MCF 10A (cell line): ENCODE measurements at regions not wholly inside any gene's neighbourhood (a gene's known extent, or its start where the extent isn't known, plus 50 kb on each side); places are given as distances from the start of the nearest gene placed in this dataset.

Experiments
- BruUV-seq: library from RNA; stranded (reverse); fragments of 400-500 nt; replicated peaks from 2 replicates; lab custom pipeline; 2021; lab: Mats Ljungman, UMichigan
- CTCF ChIA-PET: fragments of 300-600 bp; sonication (Branson Sonifier 250); formaldehyde crosslinking; extraction: SDS; loops from one replicate; lab custom pipeline; 2021; ENCODE audit warnings: antibody characterized with exemption, inconsistent platforms; lab: Yijun Ruan, JAX
- POLR2A ChIA-PET: fragments of 300-600, 350-650 bp; sonication (Branson Sonifier 250); formaldehyde crosslinking; extraction: SDS; loops from one replicate; lab custom pipeline; 2020; ENCODE audit warnings: antibody characterized with exemption, inconsistent platforms; lab: Yijun Ruan, JAX
- DNase-seq: peaks from one replicate; pipeline ENCODE4 v3.0.0-alpha.2; 2018; ENCODE audit not compliant: unreplicated experiment
- H3K27ac Mint-ChIP-seq: one replicate; pipeline ENCODE4 v1.8.0; 2022; ENCODE audit warnings: mild to moderate bottlenecking, low read depth, mixed read lengths; ENCODE audit not compliant: unreplicated experiment
- H3K27me3 Mint-ChIP-seq: one replicate; pipeline ENCODE4 v1.8.0; 2022; ENCODE audit warnings: mixed read lengths; ENCODE audit not compliant: insufficient read depth, unreplicated experiment
- H3K36me3 Mint-ChIP-seq: one replicate; pipeline ENCODE4 v1.8.0; 2022; ENCODE audit warnings: mild to moderate bottlenecking, moderate library complexity, mixed read lengths; ENCODE audit not compliant: insufficient read depth, unreplicated experiment
- H3K4me1 Mint-ChIP-seq: one replicate; pipeline ENCODE4 v1.8.0; 2022; ENCODE audit warnings: mixed read lengths; ENCODE audit not compliant: insufficient read depth, unreplicated experiment
- H3K4me3 Mint-ChIP-seq: one replicate; pipeline ENCODE4 v1.8.0; 2022; ENCODE audit warnings: mild to moderate bottlenecking, moderate library complexity, mixed read lengths; ENCODE audit not compliant: unreplicated experiment
- H3K9me3 Mint-ChIP-seq: one replicate; pipeline ENCODE4 v1.8.0; 2022; ENCODE audit warnings: mixed read lengths; ENCODE audit not compliant: unreplicated experiment
- CTCF ChIP-seq: fragments of 200-600 bp; IDR thresholded peaks from one replicate; pipeline ENCODE4 v1.8.0; 2022; ENCODE audit warnings: antibody characterized with exemption, mild to moderate bottlenecking; ENCODE audit not compliant: unreplicated experiment
- intact Hi-C: fragments of 100-400 bp; cut with micrococcal nuclease; formaldehyde crosslinking; loops from 2 replicates; pipeline ENCODE4 v1.14.1; 2022

GRCh38 chr7:52712938-52713337 lies 322.5 kb upstream of the POM121L12 start:
- intact Hi-C loops, result no loop called here
- no peak for TF ChIP-seq CTCF
- no peak overlapping the region for H3K4me3 Mint-ChIP-seq
- no TSS peak for BruUV-seq
- H3K27ac Mint-ChIP-seq, result no peak overlapping the region
- H3K9me3 Mint-ChIP-seq, result peaks cover 17% of the 10 kb centered on the region
- peaks cover 29% of the 10 kb centered on the region for H3K27me3 Mint-ChIP-seq
- H3K4me1 Mint-ChIP-seq, result no peaks in the 10 kb centered on the region
- H3K36me3 Mint-ChIP-seq, result no peaks in the 10 kb centered on the region
- ChIA-PET POLR2A (no interaction called here), CTCF (interaction anchor here (0.7 kb wide), 1 partner anchor 974 kb away, joined by 3 read pairs; no protein-coding TSS in a partner anchor)
- DNase-seq, result no peak

- intact Hi-C loops, result no loop called here
- no TSS peak for BruUV-seq
- POLR2A ChIA-PET, result no interaction called here
These were observed 323.5 kb upstream of the POM121L12 start for GRCh38 chr7:52711951-52712350.

GRCh38 chr7:52708846-52709245 lies 326.6 kb upstream of the POM121L12 start:
- peaks cover 17% of the 10 kb centered on the region for H3K9me3 Mint-ChIP-seq
- ChIA-PET POLR2A (no interaction called here), CTCF (interaction anchor here (0.6 kb wide), 1 partner anchor 254 kb away, joined by 3 read pairs; no protein-coding TSS in a partner anchor)
- H3K4me1 Mint-ChIP-seq, result no peaks in the 10 kb centered on the region
- BruUV-seq, result no TSS peak
- H3K27me3 Mint-ChIP-seq, result peaks cover 29% of the 10 kb centered on the region
- intact Hi-C loops, result no loop called here
- DNase-seq, result no peak
- no peaks in the 10 kb centered on the region for H3K36me3 Mint-ChIP-seq
- H3K4me3 Mint-ChIP-seq, result no peak overlapping the region
- TF ChIP-seq CTCF, result no peak
- H3K27ac Mint-ChIP-seq, result no peak overlapping the region

More at GRCh38 chr7:52711951-52712350, 323.5 kb upstream of the POM121L12 start:
- no peaks in the 10 kb centered on the region for H3K4me1 Mint-ChIP-seq
- H3K9me3 Mint-ChIP-seq, result peaks cover 17% of the 10 kb centered on the region
- no peak for TF ChIP-seq CTCF
- DNase-seq, result no peak
- no peak overlapping the region for H3K27ac Mint-ChIP-seq
- CTCF ChIA-PET, result no interaction called here
- H3K27me3 Mint-ChIP-seq, result peaks cover 29% of the 10 kb centered on the region
- no peaks in the 10 kb centered on the region for H3K36me3 Mint-ChIP-seq
- H3K4me3 Mint-ChIP-seq, result no peak overlapping the region

- Mint-ChIP-seq H3K4me1 (no peaks in the 10 kb centered on the region), H3K36me3 (no peaks in the 10 kb centered on the region), H3K27me3 (peaks cover 33% of the 10 kb centered on the region), H3K9me3 (peaks cover 6% of the 10 kb centered on the region), H3K4me3 (no peak overlapping the region), H3K27ac (no peak overlapping the region)
- BruUV-seq, result no TSS peak
- CTCF ChIA-PET, result interaction anchor here (0.6 kb wide), 2 partner anchors 581 to 736 kb away, joined by 3 to 4 read pairs; no protein-coding TSS in a partner anchor
- POLR2A ChIA-PET, result no interaction called here
- intact Hi-C loops, result no loop called here
- TF ChIP-seq CTCF, result no peak
- no peak for DNase-seq
These were observed 329.7 kb upstream of the POM121L12 start for GRCh38 chr7:52705768-52706167.
